ENCODE measurements at regions not wholly inside any gene's neighbourhood (a gene's known extent, or its start where the extent isn't known, plus 50 kb on each side); places are given as distances from the start of the nearest gene placed in this dataset.

GRCh38 chr12:78555802-78556201 is 308.8 kb upstream of the SYT1 start:
- Histone ChIP-seq H3K27ac (no peak overlapping the region), H3K4me3 (no peak overlapping the region)
- no peak for TF ChIP-seq CTCF (IDR thresholded peaks at IDR 0.05)
- no peak for DNase-seq (ENCODE audit: low spot score)

GRCh38 chr12:78556651-78557050 is 307.9 kb upstream of the SYT1 start:
- Histone ChIP-seq H3K27ac (no peak overlapping the region), H3K4me3 (no peak overlapping the region)
- DNase-seq (ENCODE audit: low spot score): no peak
- TF ChIP-seq CTCF (IDR thresholded peaks at IDR 0.05): no peak

- TF ChIP-seq CTCF (IDR thresholded peaks at IDR 0.05): no peak
- no peak overlapping the region for H3K27ac ChIP-seq
- no peak overlapping the region for H3K4me3 ChIP-seq
- no peak for DNase-seq (ENCODE audit: low spot score)
Measured at GRCh38 chr12:78559416-78559815, 305.2 kb upstream of the SYT1 start.

- H3K27ac ChIP-seq: no peak overlapping the region
Measured at GRCh38 chr12:78559886-78560285, 304.7 kb upstream of the SYT1 start.

GRCh38 chr12:78560633-78561032 is 303.9 kb upstream of the SYT1 start:
- Histone ChIP-seq H3K27ac (no peak overlapping the region), H3K4me3 (no peak overlapping the region)
- no peak for TF ChIP-seq CTCF (IDR thresholded peaks at IDR 0.05)
- no peak for DNase-seq (ENCODE audit: low spot score)

More at GRCh38 chr12:78559886-78560285, 304.7 kb upstream of the SYT1 start:
- no peak overlapping the region for H3K4me3 ChIP-seq
- DNase-seq (ENCODE audit: low spot score): no peak
- no peak for TF ChIP-seq CTCF (IDR thresholded peaks at IDR 0.05)

- no peak for TF ChIP-seq CTCF (IDR thresholded peaks at IDR 0.05)
- H3K27ac ChIP-seq: no peak overlapping the region
- no peak for DNase-seq (ENCODE audit: low spot score)
- no peak overlapping the region for H3K4me3 ChIP-seq
Measured at GRCh38 chr12:78562368-78563205, 302.0 kb upstream of the SYT1 start.

- no peak for DNase-seq (ENCODE audit: low spot score)
- H3K27ac ChIP-seq: no peak overlapping the region
- no peak overlapping the region for H3K4me3 ChIP-seq
- no peak for TF ChIP-seq CTCF (IDR thresholded peaks at IDR 0.05)
Measured at GRCh38 chr12:78563826-78564225, 300.7 kb upstream of the SYT1 start.
